Stimulated activated CD8-positive, alpha-beta memory T cell treated with anti-CD3 and anti-CD28 coated beads, Interleukin-2, amount 100 ng/mL, for 1 hour (primary cell): ENCODE measurements at regions not wholly inside any gene's neighbourhood (a gene's known extent, or its start where the extent isn't known, plus 50 kb on each side); places are given as distances from the start of the nearest gene placed in this dataset.
"Not testable (repeated sequence)": the region's sequence is repeated elsewhere in the genome, so short reads cannot be mapped to it uniquely, and the experiment has no call there.

ENCODE experiments used
- DNase-seq, 2 donors: peaks; one replicate each; pipeline ENCODE4 v3.0.0-alpha.2; 2020; ENCODE audit warnings: low read depth in 2 of 2

GRCh38 chr13:57909833-57910232 is 278.3 kb downstream of the PCDH17 start:
- DNase-seq = not testable (repeated sequence)

- no peak for DNase-seq
Observed at GRCh38 chr13:57918086-57918485, 286.5 kb downstream of the PCDH17 start.

- DNase-seq = no peak
Observed at GRCh38 chr13:57918913-57919312, 287.4 kb downstream of the PCDH17 start.

- no peak for DNase-seq
Observed at GRCh38 chr13:57925250-57925649, 293.7 kb downstream of the PCDH17 start.

GRCh38 chr13:57925751-57926150 is 294.2 kb downstream of the PCDH17 start:
- no peak for DNase-seq

- no peak for DNase-seq
Observed at GRCh38 chr13:57932061-57932460, 300.5 kb downstream of the PCDH17 start.

- DNase-seq = no peak
Observed at GRCh38 chr13:57933606-57934005, 302.1 kb downstream of the PCDH17 start.

GRCh38 chr13:57935965-57936364 is 304.4 kb downstream of the PCDH17 start:
- DNase-seq = no peak

- DNase-seq = no peak
Observed at GRCh38 chr13:57946361-57946760, 314.8 kb downstream of the PCDH17 start.

GRCh38 chr13:57948884-57949283 is 317.3 kb downstream of the PCDH17 start:
- DNase-seq = no peak

- DNase-seq = no peak
Observed at GRCh38 chr13:57969951-57970350, 338.4 kb downstream of the PCDH17 start.

- no peak for DNase-seq
Observed at GRCh38 chr13:57970404-57970803, 338.9 kb downstream of the PCDH17 start.

- DNase-seq = no peak
Observed at GRCh38 chr13:57982782-57983181, 351.2 kb downstream of the PCDH17 start.

GRCh38 chr13:57988276-57988675 is 356.7 kb downstream of the PCDH17 start:
- DNase-seq = no peak

GRCh38 chr13:57991041-57991440 is 359.5 kb downstream of the PCDH17 start:
- DNase-seq = no peak

GRCh38 chr13:57992416-57992815 is 360.9 kb downstream of the PCDH17 start:
- DNase-seq = no peak

GRCh38 chr13:57996717-57997116 is 365.2 kb downstream of the PCDH17 start:
- no peak for DNase-seq

GRCh38 chr13:58004751-58005150 is 373.2 kb downstream of the PCDH17 start:
- DNase-seq = no peak

- no peak for DNase-seq
Observed at GRCh38 chr13:58018020-58018419, 386.5 kb downstream of the PCDH17 start.

- no peak for DNase-seq
Observed at GRCh38 chr13:58018865-58019264, 387.3 kb downstream of the PCDH17 start.

- no peak for DNase-seq
Observed at GRCh38 chr13:58024103-58024502, 392.6 kb downstream of the PCDH17 start.

GRCh38 chr13:58025821-58026220 is 394.3 kb downstream of the PCDH17 start:
- no peak for DNase-seq

- no peak for DNase-seq
Observed at GRCh38 chr13:58032676-58033460, 401.3 kb downstream of the PCDH17 start.

- DNase-seq = no peak
Observed at GRCh38 chr13:58043971-58044370, 412.4 kb downstream of the PCDH17 start.
